Activated CD8-positive, alpha-beta memory T cell treated with anti-CD3 and anti-CD28 coated beads for 36 hours (primary cell): ENCODE measurements at regions not wholly inside any gene's neighbourhood (a gene's known extent, or its start where the extent isn't known, plus 50 kb on each side); places are given as distances from the start of the nearest gene placed in this dataset.

Source experiments
- CTCF ChIA-PET: fragments of 350-600 bp; sonication (Branson Sonifier 250); formaldehyde crosslinking; loops from one replicate; lab custom pipeline; 2021; ENCODE audit warnings: antibody characterized with exemption; lab: Charles Lee
- POLR2A ChIA-PET: fragments of 350-600 bp; sonication (Branson Sonifier 250); formaldehyde crosslinking; loops from one replicate; lab custom pipeline; 2021; ENCODE audit warnings: antibody characterized with exemption; lab: Charles Lee

- CTCF ChIA-PET = interaction anchor here (1.9 kb wide), 1 partner anchor 10 kb away, joined by 4 read pairs; no protein-coding TSS in a partner anchor
- POLR2A ChIA-PET = no interaction called here
Measured at GRCh38 chr1:58047265-58047858, 499.2 kb downstream of the OMA1 start.

GRCh38 chr1:58045094-58045705 is 501.3 kb downstream of the OMA1 start:
- CTCF ChIA-PET = interaction anchor here (1.9 kb wide), 1 partner anchor 8 kb away, joined by 4 read pairs; no protein-coding TSS in a partner anchor
- POLR2A ChIA-PET = no interaction called here

GRCh38 chr1:58041621-58042020 is 504.9 kb downstream of the OMA1 start:
- ChIA-PET CTCF (no interaction called here), POLR2A (no interaction called here)

- POLR2A ChIA-PET = no interaction called here
- CTCF ChIA-PET = no interaction called here
Measured at GRCh38 chr1:58038574-58038973, 508.0 kb downstream of the OMA1 start.

GRCh38 chr1:58035523-58035922 is 511.0 kb downstream of the OMA1 start:
- ChIA-PET CTCF (no interaction called here), POLR2A (no interaction called here)

- ChIA-PET POLR2A (no interaction called here), CTCF (no interaction called here)
Measured at GRCh38 chr1:58033311-58033710, 513.2 kb downstream of the OMA1 start.

GRCh38 chr1:58032611-58033073 is 513.9 kb downstream of the OMA1 start:
- CTCF ChIA-PET = no interaction called here
- POLR2A ChIA-PET = no interaction called here

- POLR2A ChIA-PET = no interaction called here
- CTCF ChIA-PET = no interaction called here
Measured at GRCh38 chr1:58031416-58031815, 515.1 kb downstream of the OMA1 start.

GRCh38 chr1:58030456-58030855 is 516.1 kb downstream of the OMA1 start:
- CTCF ChIA-PET = no interaction called here
- POLR2A ChIA-PET = no interaction called here

- CTCF ChIA-PET = no interaction called here
- POLR2A ChIA-PET = no interaction called here
Measured at GRCh38 chr1:58017641-58018040, 528.9 kb downstream of the OMA1 start.

- POLR2A ChIA-PET = no interaction called here
- CTCF ChIA-PET = no interaction called here
Measured at GRCh38 chr1:58013237-58013636, 533.3 kb downstream of the OMA1 start.

GRCh38 chr1:58011978-58012377 is 534.5 kb downstream of the OMA1 start:
- POLR2A ChIA-PET = no interaction called here
- CTCF ChIA-PET = no interaction called here

- ChIA-PET POLR2A (no interaction called here), CTCF (no interaction called here)
Measured at GRCh38 chr1:58006421-58007046, 540.0 kb downstream of the OMA1 start.

GRCh38 chr1:58005212-58005611 is 541.3 kb downstream of the OMA1 start:
- CTCF ChIA-PET = interaction anchor here (0.7 kb wide), 1 partner anchor 96 kb away, joined by 3 read pairs; no protein-coding TSS in a partner anchor
- POLR2A ChIA-PET = no interaction called here

- POLR2A ChIA-PET = no interaction called here
- CTCF ChIA-PET = no interaction called here
Measured at GRCh38 chr1:58003988-58004387, 542.5 kb downstream of the OMA1 start.

- CTCF ChIA-PET = no interaction called here
- POLR2A ChIA-PET = no interaction called here
Measured at GRCh38 chr1:58003059-58003458, 543.5 kb downstream of the OMA1 start.

GRCh38 chr1:58000821-58001220 is 545.7 kb downstream of the OMA1 start:
- ChIA-PET POLR2A (no interaction called here), CTCF (no interaction called here)

- ChIA-PET POLR2A (no interaction called here), CTCF (no interaction called here)
Measured at GRCh38 chr1:58000116-58000515, 546.4 kb downstream of the OMA1 start.

- CTCF ChIA-PET = no interaction called here
- POLR2A ChIA-PET = no interaction called here
Measured at GRCh38 chr1:57996400-57996799, 550.1 kb downstream of the OMA1 start.

GRCh38 chr1:57991289-57991688 is 555.2 kb downstream of the OMA1 start:
- CTCF ChIA-PET = no interaction called here

GRCh38 chr1:57989877-57990276 is 556.6 kb downstream of the OMA1 start:
- ChIA-PET CTCF (no interaction called here), POLR2A (no interaction called here)

More at GRCh38 chr1:57991289-57991688, 555.2 kb downstream of the OMA1 start:
- POLR2A ChIA-PET = no interaction called here
